M059J (cell line): ENCODE measurements at regions not wholly inside any gene's neighbourhood (a gene's known extent, or its start where the extent isn't known, plus 50 kb on each side); places are given as distances from the start of the nearest gene placed in this dataset.

Experiments used
- DNase-seq: peaks from one replicate; pipeline ENCODE4 v3.0.0-alpha.2; 2012; ENCODE audit warnings: low read depth

DNA sequence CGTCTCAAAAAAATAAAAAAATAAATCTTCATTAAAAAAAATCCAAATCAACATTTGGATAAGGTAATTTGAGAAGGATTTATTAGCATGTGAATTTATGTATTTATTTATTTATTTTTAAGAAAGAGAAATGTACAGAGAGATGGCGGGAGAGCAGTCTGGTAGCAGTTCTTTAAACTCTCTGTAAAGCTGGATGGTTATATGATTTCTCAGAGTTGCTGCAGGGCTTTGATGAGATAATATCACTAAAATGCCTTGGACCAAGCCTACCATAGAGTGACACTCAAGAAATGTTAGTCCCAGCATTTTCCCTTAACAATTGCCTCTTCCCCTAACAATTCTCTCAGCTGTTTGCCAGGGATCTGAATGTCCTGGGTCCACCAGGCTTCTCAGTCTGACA, 103.4 kb upstream of the LNX1 start:
- DNase-seq: no peak

DNA sequence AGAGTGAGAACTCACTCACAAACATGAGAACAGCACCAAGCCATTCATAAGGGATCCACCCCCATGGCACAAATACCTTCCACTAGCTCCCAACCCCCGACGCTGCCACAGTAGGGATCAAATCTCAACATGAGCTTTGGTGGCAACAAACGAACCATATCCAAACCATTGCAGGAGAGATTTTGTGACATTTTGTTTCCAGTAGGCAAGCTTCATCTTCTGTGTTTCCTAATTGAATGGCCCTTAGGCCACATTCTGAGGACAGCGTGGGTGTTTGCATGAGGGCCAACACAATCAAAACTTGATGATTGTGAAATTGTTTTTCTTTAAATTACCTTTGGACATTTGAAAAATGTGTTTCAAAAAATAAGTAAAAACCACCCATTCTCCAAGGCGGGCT, 102.6 kb upstream of the LNX1 start:
- no peak for DNase-seq

DNA sequence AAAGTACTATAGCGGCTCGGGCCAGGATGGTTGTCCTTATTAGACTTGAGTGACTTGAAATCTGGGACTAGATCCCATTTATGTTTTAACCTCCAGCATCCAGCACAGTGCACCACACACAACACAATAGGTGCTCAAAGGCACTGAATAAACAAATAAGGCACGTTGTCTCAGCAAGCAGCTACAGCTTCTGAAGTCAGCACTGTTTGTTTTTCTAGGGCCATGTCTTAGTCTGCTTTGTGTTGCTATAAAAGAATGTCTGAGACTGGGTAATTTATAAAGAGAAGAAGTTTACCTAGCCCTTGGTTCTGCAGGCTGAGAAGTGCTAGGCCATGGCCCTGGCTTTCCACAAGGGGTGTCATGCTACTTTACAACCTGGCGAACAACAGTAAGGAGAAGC, 102.1 kb upstream of the LNX1 start:
- DNase-seq: peak; percentile 20

DNA sequence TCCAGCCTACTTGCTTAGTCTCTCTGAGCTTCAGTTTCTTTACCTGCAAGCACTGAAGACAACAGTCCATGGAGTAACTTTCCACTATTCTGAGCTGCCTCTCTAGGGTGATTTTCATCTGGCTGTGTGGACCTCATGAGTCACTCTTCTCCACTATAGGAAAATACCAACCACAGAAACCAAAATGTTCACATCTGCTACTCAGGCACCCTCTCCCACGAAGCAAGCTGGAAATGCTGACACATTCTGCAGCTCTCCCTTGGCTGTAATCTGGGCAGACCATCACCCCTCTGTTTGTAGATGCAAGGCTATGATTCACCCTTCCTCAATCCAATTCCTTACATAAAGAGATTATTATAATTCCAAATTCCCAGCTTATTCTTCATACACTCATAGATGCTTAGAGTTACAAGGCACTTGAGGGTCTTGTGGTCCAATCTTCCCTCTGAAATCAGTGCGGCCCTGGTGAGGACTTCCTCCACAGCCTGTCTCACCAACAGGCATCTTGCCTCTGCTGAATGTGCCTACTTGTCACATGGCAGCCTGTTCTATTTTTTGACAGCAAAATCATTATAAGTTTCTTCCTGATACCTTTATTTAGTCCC, 97.0 kb upstream of the LNX1 start:
- peak; percentile 97 for DNase-seq

DNA sequence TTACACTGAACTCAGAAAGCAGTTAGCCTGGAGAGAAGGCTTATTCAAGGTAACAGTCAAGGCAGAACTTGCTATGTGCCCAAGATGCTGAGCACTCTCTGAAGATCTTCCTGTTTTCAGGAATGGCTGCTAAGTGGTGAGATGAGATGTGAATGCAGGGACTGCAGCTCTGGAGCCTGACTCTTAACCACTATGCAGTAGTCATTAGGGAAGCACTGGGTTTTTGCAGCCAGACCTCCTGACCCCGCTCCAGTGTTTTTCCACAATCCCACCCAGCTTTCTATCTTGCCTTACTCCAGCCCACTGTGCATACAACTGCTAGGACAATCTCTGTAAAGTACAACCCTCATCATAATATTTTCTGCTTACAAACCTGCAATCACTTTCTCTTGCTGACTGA, 95.2 kb upstream of the LNX1 start:
- no peak for DNase-seq

DNA sequence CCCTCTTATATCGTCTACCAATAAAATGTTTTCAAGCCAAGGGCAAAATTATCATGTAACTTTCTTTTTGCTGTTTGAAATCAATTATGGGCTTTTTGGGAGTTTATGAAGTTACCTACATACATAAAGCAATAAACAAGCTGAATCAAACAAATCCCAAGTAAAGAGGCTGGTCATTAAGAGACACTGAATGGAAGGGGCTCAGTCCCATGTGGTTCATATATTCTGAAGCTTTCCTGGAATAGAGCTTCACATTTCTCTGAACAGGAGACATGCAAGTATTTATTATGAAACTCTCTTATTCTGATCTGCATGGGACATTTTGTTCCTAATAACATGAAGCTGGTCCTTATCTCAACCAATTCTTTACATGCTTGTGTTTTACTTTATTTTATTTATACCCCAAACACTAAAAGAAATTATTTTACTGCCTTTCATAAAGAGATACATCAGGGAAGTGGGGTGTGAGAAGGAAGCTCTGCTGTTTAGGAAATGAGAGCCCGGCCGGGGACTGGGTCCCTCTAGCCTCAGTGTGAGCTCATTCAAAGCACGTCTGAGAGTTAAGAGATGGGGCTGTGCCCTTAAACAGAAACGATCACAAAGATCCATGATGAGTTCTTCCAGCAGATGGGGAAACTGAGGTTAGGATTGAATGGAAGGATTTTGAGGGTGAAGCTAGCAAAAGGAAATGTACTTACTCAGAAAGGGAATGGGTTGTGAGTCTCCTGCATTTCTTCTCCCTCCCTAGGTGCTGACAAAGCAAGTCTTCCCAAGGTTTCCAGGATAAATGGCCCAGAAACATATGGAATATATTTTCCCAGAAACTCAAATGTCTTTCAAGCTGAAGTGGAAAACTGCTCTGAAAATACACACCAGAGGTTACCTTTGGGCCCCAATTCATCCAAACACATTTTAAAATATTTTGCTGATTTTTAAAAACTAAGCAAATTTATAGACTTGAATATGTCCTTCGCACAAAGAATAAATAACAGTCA, 93.1 kb upstream of the LNX1 start:
- no peak for DNase-seq

DNA sequence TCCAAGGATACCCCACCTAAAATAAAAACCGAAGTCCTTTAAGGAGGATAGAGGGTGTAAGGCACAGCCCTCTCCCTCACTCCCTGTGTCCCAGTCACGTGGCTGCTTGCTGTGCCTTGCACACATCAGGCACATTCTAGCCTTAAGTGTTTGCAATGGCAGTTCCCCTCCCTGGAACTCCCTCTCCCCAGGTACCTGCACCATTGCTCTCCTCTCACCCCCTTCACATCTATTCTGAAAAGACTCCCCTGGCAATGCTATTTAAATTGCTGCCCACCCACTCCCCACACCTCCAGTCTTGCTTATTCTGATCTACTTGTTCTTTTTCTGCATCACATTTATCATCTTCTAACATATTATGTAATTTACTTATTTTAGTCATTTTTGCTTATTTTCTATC, 91.6 kb upstream of the LNX1 start:
- DNase-seq: no peak

DNA sequence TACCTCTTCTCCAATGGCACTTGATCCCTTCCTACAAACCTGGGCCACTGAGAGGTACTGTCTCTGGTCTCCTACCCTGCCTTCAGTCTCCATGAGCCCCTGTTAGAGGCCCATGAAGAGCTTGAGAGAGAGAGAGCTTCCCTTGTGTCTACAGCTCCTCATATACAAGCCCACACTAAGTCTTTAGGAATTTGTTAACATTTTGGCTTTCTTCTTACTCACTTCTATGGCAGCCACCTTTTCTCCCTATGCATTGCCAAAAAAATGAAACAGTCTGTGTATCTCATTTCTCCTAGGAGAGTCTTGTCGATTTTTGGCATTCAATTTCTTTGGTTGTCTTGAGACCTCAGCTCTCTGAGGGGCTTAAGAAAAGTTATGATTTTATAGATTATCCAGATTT, 90.9 kb upstream of the LNX1 start:
- peak; percentile 30 for DNase-seq

DNA sequence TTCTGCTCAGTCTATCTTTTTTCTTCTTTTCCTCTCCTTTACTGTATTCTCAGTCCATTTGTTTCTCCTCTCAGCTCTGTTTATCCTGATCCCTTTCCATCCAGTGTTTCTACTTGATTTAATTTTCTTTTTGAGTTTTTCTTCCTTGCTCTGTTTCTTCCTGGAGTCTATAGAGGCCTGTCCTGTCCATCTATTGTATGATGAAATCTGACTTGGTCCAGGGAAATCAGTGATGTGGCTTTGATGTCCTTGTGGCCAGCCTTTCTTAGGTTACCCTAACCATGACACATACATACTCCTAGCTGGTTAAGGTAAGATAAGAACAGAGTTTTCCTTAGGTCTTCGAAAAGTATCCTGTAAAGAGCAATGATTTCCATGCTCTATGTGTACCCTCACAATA, 89.3 kb upstream of the LNX1 start:
- DNase-seq: no peak

DNA sequence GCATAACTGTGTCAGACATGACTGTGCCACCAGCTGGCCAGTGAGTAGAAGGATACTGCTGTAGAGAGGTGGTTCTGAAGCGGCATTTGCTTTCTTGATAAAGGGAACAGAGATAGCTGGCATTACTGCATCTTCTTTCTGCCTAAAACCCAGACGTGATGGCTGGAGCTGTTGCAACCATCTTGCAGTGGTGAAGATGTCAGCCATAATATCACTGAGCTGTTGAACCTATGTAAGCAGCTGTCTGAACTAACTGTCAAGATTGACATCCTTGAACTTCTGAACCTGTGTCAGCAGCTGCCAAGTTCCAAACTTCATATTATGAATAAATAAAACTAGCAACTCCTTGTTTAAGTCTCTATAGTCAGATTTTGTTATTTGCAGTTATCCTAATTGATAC, 88.9 kb upstream of the LNX1 start:
- no peak for DNase-seq

DNA sequence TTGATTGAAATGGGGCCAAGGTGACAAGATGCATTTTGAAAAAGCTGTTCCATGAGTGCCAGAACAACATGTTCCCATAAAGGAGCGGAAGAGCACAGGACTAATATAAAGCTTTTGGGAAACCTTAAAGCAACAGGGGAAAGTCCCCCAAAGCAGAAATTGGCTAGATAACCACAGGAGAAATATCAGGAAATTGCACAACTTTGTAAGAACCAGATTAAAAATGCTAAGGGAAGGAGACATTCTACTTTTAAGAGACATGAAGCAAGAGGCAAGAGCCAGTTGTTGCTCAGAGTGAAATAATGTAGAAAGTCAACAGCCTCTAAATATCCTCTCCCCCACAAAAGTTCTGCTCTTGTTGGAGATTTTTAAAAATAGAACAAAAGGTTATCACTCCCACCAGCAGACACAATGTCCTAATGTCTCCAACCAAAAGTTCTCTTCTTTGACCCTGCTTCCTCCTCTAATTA, 85.2 kb upstream of the LNX1 start:
- DNase-seq: no peak

DNA sequence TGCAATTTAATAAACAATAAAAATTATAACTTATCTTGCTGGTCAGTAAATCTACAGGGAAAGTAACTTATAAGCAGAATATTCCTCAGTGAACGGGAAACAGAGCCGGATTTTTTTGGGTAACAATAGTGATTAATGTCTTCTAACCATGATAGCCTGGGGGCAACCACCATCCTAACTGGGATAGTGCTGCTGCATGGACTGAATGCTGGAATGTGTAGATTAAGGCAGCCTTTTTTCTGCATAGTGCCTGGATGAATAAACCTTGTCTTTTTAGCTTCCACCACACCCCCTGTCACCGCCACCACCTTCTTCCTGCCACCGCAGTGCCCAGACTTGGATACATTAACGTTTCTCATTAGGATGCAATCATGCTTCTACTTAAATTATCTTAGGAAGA, 83.6 kb upstream of the LNX1 start:
- DNase-seq: no peak

DNA sequence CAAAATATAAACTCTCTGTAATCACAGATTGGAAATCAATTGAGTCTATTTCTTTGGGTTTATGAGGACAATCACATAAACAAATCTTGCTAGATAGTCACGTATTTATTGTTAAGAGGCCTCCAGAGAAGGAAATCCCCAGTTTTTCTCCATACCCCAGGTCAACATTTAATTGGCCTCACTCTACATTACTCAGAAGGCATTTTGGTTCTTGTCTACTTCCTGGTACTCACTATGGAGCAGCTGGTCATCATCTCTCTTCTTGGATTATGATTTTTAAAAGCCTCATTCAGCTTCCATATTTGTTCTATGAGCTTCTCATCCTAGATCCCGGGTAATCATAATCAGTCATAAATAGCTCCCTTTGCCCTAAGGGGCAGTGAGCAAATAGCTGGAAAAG, 81.6 kb upstream of the LNX1 start:
- no peak for DNase-seq

DNA sequence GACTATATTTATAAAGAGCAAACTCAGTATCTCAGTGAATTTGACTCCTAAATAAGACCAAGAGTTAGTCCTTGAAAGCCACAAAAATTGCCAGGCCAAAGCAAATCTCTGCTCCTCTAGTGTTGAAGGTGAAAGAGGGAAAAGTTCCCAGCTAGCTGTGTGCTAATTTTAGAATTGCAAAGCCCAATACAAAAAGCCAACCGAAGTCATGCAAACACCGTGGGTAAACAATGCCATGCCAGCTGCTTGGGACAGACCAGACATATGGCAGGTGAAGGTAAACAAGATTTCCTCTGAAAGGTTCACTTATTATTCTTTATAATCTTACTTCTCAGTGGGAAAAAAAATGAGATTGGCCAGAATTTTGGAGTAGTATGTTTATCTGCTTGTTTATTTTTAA, 80.5 kb upstream of the LNX1 start:
- DNase-seq: no peak

DNA sequence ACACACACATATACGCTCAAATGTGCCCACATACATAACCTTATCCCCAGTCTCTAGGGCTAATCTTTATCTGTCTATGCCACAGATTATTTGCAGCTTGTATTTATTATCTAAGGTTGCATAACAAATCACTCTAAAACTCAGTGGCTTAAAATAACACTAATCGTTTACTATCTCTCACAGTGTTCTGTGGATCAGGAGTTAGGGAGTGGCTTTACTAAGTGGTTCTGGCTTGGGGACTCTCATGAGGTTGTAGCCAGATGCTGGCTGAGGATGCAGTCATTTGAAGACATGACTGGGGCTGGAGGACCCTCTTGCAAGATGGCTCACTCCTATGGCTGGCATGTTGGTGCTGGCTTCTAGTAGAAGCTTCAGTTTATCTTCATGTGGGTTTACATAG, 68.5 kb upstream of the LNX1 start:
- no peak for DNase-seq

DNA sequence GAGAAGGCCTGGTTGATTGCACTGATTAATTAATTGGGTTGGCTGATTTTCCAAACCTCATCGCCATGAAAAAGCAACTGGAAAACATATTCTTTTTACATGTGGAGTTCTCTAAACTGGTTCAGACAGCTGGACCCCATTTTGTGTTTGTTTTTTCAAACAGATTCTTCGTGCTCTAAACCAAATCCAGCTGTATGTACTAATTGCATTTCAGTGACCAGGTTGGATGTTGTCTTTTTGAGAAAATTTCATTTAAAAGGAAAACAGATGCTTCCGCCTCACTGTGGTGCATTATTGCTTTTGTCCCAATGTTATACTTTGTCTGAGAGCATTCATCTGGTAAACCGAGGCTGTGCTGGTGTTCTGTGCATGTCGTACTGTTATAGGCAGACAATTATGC, 67.8 kb upstream of the LNX1 start:
- DNase-seq: no peak

DNA sequence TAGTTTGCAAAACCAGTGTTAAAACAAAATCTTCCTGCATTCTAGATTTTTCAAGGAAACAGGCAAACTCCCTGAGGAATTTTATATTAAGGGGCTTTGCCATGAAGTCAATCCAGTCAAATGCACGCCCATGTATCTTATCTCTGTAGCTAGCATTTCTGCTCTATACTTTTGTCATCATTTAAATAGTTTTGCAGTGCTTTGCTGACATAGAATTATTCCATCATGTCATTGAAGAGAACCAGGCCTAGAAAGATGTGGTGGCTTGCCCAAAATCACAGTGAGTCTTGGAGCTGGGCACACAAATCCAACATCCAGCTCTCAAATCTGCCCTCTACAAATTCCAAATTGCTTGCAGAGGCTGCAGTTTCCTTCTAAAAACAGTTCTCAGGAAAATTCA, 66.7 kb upstream of the LNX1 start:
- DNase-seq: no peak

DNA sequence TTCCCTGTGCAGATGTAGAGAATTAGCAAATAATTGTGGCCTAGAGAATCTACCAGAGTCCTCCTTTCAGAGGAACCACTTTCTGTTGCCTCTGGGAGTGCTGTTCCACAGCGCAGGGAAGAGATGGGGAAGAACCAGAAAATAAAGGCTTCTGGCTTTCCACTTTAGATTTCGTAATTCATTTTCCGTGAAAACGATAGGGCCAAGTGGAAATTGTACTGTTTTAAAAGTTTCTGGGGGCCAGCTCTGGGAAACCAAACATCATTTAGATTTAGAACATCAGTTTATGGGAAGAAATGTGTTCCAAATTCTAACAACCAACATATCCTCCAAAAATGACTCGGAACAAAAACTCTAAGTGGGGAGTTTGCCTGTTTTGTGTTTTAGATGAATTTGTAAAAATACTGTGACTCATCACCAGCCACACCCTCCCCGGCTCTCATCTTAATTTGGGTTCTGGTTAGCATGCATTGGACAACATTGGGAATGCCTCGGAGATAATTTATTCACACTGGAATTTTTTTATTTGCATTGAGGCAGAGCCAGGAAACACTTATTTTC, 65.2 kb upstream of the LNX1 start:
- peak; percentile 46 for DNase-seq

DNA sequence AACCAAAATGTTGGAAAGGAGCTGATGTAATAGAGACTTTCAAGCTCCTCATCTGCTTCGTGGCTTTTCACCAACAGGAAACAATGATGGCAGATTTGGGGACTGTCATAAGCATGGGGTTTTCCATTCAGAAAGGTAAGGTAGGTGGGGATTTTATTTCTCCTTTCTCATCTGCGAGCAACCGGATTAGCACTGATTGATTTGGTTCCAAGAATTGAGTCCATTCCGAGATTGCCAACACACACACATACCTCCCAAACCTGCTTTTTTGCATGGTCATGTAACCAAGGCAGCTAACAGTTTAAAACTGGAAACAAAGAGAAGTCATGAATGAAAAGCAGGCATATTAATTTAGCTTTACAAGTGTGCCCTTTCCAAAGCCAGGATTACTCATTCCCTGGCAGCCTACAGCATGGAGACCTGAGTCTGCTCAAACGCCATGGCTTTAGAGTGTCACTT, 63.0 kb upstream of the LNX1 start:
- DNase-seq: peak; percentile 80

DNA sequence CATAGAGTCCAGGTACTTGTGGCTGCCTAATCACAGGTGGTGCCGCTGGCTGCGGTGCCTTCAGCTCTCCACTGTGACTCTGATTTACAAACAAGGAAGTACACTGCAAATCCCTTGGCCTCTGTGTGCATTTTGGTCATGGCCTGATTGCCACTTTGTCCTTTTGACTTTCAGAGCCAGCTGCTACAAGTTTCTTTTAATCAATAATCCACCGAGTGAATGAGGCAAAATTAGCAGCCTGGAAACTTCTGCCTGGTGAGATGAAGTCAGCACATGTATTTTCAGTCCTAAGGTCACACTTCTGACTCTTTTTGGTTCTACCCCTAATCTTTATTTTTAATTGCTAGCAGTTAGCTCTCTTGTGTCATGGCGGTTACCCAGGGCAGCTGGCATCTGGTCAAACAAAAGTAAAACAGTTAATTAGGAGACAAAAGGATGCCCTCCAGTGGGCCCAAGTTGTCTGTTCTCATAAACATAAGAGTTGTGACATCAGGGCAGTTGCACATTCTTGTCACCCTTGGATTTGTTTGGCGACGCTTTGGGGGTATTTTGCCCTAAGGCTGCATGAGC, 62.3 kb upstream of the LNX1 start:
- DNase-seq: peak; percentile 73

DNA sequence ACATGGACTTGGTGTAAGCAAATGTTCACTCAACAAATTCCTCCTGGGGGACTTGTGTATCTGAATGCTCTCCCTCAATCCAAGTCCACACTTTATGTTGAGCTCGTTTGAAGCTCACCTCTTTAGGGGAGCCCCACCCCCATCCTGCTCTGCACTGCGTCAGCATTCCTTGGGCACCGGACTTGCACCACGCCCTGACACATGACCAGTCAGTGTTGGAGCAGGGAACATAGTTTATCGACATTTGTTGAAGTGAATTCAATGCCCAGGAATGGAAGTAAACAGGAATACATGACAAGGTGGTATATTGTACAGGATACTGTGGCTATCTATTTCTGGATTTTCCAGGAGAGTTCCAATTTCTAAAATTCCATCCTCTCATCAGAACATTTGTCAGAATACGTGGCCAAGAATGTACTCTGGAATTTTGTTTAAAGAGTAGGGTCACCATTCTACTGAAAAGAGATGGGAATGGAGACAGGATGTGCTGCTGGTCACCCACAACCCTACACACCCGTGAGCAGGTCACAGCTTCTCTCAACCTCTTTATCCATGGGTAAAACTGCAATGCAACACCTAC, 60.0 kb upstream of the LNX1 start:
- no peak for DNase-seq

DNA sequence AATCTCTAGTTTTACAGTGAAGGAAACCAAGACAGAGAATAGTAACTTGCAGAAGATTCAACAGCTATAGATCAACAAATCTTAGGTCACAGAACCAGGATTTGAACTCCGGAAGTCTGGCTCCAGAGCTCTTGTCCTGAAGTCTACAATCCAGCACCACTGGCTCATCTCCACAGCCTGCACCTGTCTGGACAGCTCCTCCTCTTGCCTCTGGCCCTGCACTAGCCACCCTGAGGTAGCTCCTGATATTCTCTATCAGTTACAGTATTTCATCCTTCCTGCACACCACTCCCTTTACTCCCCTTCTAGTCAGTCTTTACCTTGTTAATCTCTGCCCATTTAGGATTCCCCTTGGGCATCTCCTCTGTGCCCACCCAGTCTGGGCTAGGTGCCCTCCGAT, 58.1 kb upstream of the LNX1 start:
- no peak for DNase-seq
